PFSK-1 (cell line): ENCODE measurements at regions not wholly inside any gene's neighbourhood (a gene's known extent, or its start where the extent isn't known, plus 50 kb on each side); places are given as distances from the start of the nearest gene placed in this dataset.

ENCODE experiments used
- FOXP2 ChIP-seq: optimal IDR thresholded peaks from 2 replicates; pipeline ENCODE3; 2011; ENCODE audit warnings: borderline replicate concordance, control low read depth, inconsistent platforms; ENCODE audit not compliant: insufficient read depth; ENCODE audit errors: extremely low read length, extremely low read depth
- POLR2AphosphoS5 ChIP-seq: IDR thresholded peaks from 2 replicates; pipeline ENCODE4 v1.6.1; 2012; ENCODE audit warnings: low read depth, mild to moderate bottlenecking, control low read depth, low read length, moderate library complexity
- REST ChIP-seq, 2 experiments: IDR thresholded peaks; 2 replicates each; pipeline versions ENCODE4 v1.6.1 to v1.8.0; 2011 to 2012; ENCODE audit warnings: low read depth in 2 of 2, low read length in 2 of 2, control low read depth in 1 of 2, inconsistent platforms in 1 of 2, mild to moderate bottlenecking in 1 of 2, moderate library complexity in 1 of 2; ENCODE audit not compliant: insufficient read depth in 1 of 2
- SIN3A ChIP-seq: IDR thresholded peaks from 2 replicates; pipeline ENCODE4 v1.6.1; 2012; ENCODE audit warnings: mild to moderate bottlenecking, low read length, moderate library complexity, borderline replicate concordance; ENCODE audit not compliant: insufficient read depth
- TAF1 ChIP-seq: IDR thresholded peaks from 2 replicates; pipeline ENCODE4 v1.6.1; 2012; ENCODE audit warnings: low read length, control low read depth, borderline replicate concordance; ENCODE audit not compliant: insufficient read depth

GRCh38 chr13:72650051-72650700 is 77.3 kb downstream of the MZT1 start:
- TF ChIP-seq SIN3A = no peak
- TF ChIP-seq TAF1 = no peak
- TF ChIP-seq FOXP2 = no peak
- TF ChIP-seq POLR2AphosphoS5 = no peak
- TF ChIP-seq REST (IDR thresholded peaks at IDR 0.05; ENCODE audit: insufficient read depth in 1 of 2, low read depth in 2 of 2, low read length in 2 of 2) = no peak

- no peak for TF ChIP-seq POLR2AphosphoS5
- no peak for TF ChIP-seq SIN3A
- TF ChIP-seq FOXP2 = no peak
- TF ChIP-seq TAF1 = no peak
- no peak for TF ChIP-seq REST (IDR thresholded peaks at IDR 0.05; ENCODE audit: insufficient read depth in 1 of 2, low read depth in 2 of 2, low read length in 2 of 2)
These were observed 78.8 kb downstream of the MZT1 start for GRCh38 chr13:72648513-72649065.

GRCh38 chr13:72647422-72647821 is 80.0 kb downstream of the MZT1 start:
- TF ChIP-seq POLR2AphosphoS5 (no peak), TAF1 (no peak), SIN3A (no peak), FOXP2 (no peak), REST (IDR thresholded peaks at IDR 0.05; ENCODE audit: insufficient read depth in 1 of 2, low read depth in 2 of 2, low read length in 2 of 2) (no peak)

- TF ChIP-seq POLR2AphosphoS5 = no peak
- no peak for TF ChIP-seq REST (IDR thresholded peaks at IDR 0.05; ENCODE audit: insufficient read depth in 1 of 2, low read depth in 2 of 2, low read length in 2 of 2)
- no peak for TF ChIP-seq TAF1
- no peak for TF ChIP-seq FOXP2
- no peak for TF ChIP-seq SIN3A
These were observed 81.9 kb downstream of the MZT1 start for GRCh38 chr13:72645521-72645920.
